BLaER1 (cell line): ENCODE measurements at regions not wholly inside any gene's neighbourhood (a gene's known extent, or its start where the extent isn't known, plus 50 kb on each side); places are given as distances from the start of the nearest gene placed in this dataset.

Experiments used
- H3K27ac ChIP-seq: shearing (Covaris generic); formaldehyde crosslinking; 2 replicates; pipeline ENCODE4 v1.8.1; 2022
- H3K27me3 ChIP-seq: shearing (Covaris generic); formaldehyde crosslinking; 2 replicates; pipeline ENCODE4 v1.8.1; 2022
- H3K36me3 ChIP-seq: shearing (Covaris generic); formaldehyde crosslinking; 2 replicates; pipeline ENCODE4 v1.8.1; 2022
- H3K4me1 ChIP-seq: shearing (Covaris generic); formaldehyde crosslinking; 2 replicates; pipeline ENCODE4 v1.8.1; 2022
- H3K4me2 ChIP-seq: shearing (Covaris generic); formaldehyde crosslinking; 2 replicates; pipeline ENCODE4 v1.8.1; 2022
- H3K4me3 ChIP-seq: shearing (Covaris generic); formaldehyde crosslinking; 2 replicates; pipeline ENCODE4 v1.8.1; 2022
- H3K9ac ChIP-seq: shearing (Covaris generic); formaldehyde crosslinking; 2 replicates; pipeline ENCODE4 v1.8.1; 2022
- H3K9me3 ChIP-seq: shearing (Covaris generic); formaldehyde crosslinking; 2 replicates; pipeline ENCODE4 v1.8.1; 2022
- H4K20me1 ChIP-seq: shearing (Covaris generic); formaldehyde crosslinking; 2 replicates; pipeline ENCODE4 v1.8.1; 2022
- Cebpa-rat ChIP-seq: shearing (Covaris generic); IDR thresholded peaks from 2 replicates; pipeline ENCODE4 v1.8.1; 2022

DNA sequence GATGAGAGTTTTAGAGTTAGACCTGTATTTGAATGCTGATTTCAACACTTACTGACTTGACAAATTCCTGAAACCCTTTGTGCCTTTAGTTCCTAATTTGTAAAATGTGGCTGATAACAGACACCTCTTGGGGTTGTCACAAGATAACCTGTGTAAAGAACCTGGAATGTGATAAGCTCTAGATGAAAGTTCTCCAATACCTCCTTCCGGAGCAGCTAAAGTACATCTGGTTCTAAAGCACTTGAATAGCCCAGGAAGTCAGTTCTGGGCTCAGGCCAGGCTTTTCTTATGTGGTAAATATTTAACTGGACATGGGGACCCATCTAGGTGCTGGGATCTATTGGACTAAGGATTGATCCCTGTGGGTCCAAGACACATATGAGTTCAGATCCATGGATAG, 310.8 kb upstream of the ADAMTSL1 start:
- Histone ChIP-seq H3K27ac (no peak overlapping the region), H3K9me3 (no peaks in the 10 kb centered on the region), H3K4me2 (no peak overlapping the region), H3K4me3 (no peak overlapping the region), H4K20me1 (no peaks in the 10 kb centered on the region), H3K9ac (no peak overlapping the region), H3K4me1 (no peaks in the 10 kb centered on the region), H3K27me3 (no peaks in the 10 kb centered on the region), H3K36me3 (no peaks in the 10 kb centered on the region)
- no peak for TF ChIP-seq Cebpa-rat

DNA sequence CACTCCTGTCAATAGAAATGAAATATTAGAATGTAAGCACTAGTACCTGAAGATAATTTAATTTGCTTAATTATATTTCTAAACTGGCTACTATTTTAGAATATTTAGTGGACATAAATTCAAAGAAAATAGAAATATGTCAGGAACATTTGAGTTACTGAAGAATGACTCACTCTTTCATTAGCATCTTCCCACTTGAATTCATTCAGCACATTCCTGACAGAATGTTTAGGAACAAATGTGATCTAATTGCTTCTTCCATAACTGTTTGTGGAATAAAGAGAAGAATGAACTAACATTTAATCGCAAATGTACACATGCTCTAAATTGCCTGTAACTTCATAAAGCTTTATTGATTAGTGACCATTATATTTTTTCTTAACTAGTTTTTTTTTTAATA, 306.2 kb upstream of the ADAMTSL1 start:
- Histone ChIP-seq H3K27me3 (no peaks in the 10 kb centered on the region), H3K4me1 (no peaks in the 10 kb centered on the region), H4K20me1 (no peaks in the 10 kb centered on the region), H3K4me3 (no peak overlapping the region), H3K27ac (no peak overlapping the region), H3K36me3 (no peaks in the 10 kb centered on the region), H3K9ac (no peak overlapping the region), H3K4me2 (no peak overlapping the region), H3K9me3 (no peaks in the 10 kb centered on the region)
- no peak for TF ChIP-seq Cebpa-rat

DNA sequence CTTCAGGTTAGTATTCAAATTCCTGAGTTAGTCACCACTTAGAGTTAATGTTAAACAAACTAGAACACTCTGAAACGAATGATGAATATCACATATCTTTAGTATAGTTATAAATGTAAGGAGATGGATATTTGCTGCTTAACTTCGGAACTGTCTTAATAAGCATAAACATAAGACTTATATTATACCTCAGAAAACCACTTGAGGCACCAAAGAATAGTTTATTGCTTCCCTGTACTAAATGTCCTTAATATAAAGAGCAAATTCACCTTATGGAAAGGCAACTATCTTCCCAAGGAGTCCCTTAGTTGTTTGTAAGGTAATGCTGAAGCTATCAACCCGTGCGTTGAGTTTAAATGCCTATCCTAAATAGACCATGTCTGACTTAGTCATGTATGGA, 300.0 kb upstream of the ADAMTSL1 start:
- no peaks in the 10 kb centered on the region for H3K9me3 ChIP-seq
- no peak overlapping the region for H3K4me2 ChIP-seq
- no peaks in the 10 kb centered on the region for H3K36me3 ChIP-seq
- no peak overlapping the region for H3K27ac ChIP-seq
- no peaks in the 10 kb centered on the region for H3K4me1 ChIP-seq
- H4K20me1 ChIP-seq: no peaks in the 10 kb centered on the region
- no peak overlapping the region for H3K9ac ChIP-seq
- no peak for TF ChIP-seq Cebpa-rat
- H3K27me3 ChIP-seq: no peaks in the 10 kb centered on the region
- no peak overlapping the region for H3K4me3 ChIP-seq

DNA sequence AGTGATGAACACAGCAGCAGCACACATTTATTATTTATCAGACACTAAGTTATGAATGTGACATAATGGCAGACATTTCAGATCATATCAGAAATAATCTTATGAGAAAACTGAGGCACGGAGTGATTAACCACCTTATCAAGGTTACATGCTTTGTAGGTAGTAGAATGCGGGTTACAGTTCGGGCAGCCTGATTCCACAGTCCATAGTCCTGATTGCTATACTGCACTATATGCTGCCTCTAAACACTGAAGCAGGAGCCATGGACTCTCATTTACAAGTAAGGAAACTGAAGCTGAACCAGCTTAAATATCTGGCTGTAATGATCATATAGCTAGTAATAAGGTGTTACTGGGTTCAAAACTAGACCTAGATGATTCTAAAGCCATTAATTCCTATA, 291.3 kb upstream of the ADAMTSL1 start:
- no peaks in the 10 kb centered on the region for H3K4me1 ChIP-seq
- H3K9ac ChIP-seq: no peak overlapping the region
- no peak overlapping the region for H3K27ac ChIP-seq
- H3K27me3 ChIP-seq: no peaks in the 10 kb centered on the region
- no peaks in the 10 kb centered on the region for H3K36me3 ChIP-seq
- H4K20me1 ChIP-seq: no peaks in the 10 kb centered on the region
- TF ChIP-seq Cebpa-rat: no peak
- H3K4me2 ChIP-seq: no peak overlapping the region
- H3K4me3 ChIP-seq: no peak overlapping the region
- no peaks in the 10 kb centered on the region for H3K9me3 ChIP-seq

DNA sequence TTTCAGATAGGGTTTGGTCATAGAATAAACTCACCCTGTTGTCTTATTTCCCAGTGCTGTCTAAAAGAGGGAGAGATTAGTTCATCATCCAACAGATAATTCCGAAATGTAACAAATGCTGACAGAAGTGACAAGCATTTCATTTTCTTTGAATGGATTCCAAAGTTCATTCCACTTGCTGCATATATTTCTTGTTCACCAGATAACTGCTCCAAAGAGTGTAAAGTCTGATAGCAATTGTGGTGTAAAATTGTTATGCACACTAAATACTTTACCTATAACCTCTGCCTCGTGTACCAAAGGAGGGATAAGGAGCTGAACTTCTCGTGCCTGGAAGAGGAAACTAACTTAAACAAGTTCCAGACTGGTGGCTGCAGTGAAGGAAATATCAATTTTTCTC, 290.0 kb upstream of the ADAMTSL1 start:
- H4K20me1 ChIP-seq: no peaks in the 10 kb centered on the region
- no peak overlapping the region for H3K9ac ChIP-seq
- H3K36me3 ChIP-seq: no peaks in the 10 kb centered on the region
- H3K4me3 ChIP-seq: no peak overlapping the region
- no peak overlapping the region for H3K4me2 ChIP-seq
- TF ChIP-seq Cebpa-rat: no peak
- H3K9me3 ChIP-seq: no peaks in the 10 kb centered on the region
- no peaks in the 10 kb centered on the region for H3K4me1 ChIP-seq
- H3K27me3 ChIP-seq: no peaks in the 10 kb centered on the region
- H3K27ac ChIP-seq: no peak overlapping the region

DNA sequence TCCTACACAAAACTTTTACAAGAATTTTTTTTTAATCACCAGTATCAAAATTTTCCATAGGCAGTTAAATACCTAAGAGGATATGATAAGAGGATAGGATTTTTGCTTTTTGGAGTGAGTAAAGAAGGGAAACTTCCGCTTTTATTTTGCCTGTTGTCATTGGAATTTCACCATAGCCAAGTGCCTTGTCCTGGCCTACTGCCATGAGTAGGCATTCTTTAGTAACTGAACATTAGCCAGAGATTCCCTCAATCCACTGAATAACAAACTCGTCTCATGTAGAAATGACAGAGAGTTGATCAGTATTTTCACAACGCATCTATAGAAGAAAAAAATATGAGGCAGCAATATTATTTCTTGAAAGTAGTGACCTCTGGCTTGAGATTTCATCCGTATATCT, 289.6 kb upstream of the ADAMTSL1 start:
- H3K4me3 ChIP-seq: no peak overlapping the region
- no peaks in the 10 kb centered on the region for H3K4me1 ChIP-seq
- H3K27me3 ChIP-seq: no peaks in the 10 kb centered on the region
- no peaks in the 10 kb centered on the region for H3K9me3 ChIP-seq
- no peak overlapping the region for H3K4me2 ChIP-seq
- no peaks in the 10 kb centered on the region for H3K36me3 ChIP-seq
- H3K27ac ChIP-seq: no peak overlapping the region
- H3K9ac ChIP-seq: no peak overlapping the region
- no peak for TF ChIP-seq Cebpa-rat
- H4K20me1 ChIP-seq: no peaks in the 10 kb centered on the region

DNA sequence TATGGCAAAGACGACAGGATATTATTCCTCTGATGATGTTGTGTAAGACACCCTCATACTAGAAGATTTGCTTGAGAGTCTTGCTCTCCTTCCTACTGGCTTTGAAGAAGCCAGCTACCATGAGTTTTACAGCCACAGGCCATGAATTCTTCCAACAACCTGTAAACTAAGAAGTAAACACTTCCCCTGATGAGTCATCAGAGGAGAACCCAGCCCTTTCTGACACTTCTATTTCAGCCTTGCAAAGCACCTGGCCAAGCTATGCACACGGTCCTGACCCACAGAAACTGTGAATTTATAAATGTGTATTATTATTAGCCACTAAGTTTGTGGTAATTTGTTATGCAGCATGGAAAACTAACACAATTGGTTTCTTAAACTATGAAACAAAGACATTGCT, 288.8 kb upstream of the ADAMTSL1 start:
- Histone ChIP-seq H3K4me3 (no peak overlapping the region), H3K4me2 (no peak overlapping the region), H3K27me3 (no peaks in the 10 kb centered on the region), H3K36me3 (no peaks in the 10 kb centered on the region), H3K9ac (no peak overlapping the region), H3K27ac (no peak overlapping the region), H3K9me3 (no peaks in the 10 kb centered on the region), H3K4me1 (no peaks in the 10 kb centered on the region), H4K20me1 (no peaks in the 10 kb centered on the region)
- TF ChIP-seq Cebpa-rat: no peak

DNA sequence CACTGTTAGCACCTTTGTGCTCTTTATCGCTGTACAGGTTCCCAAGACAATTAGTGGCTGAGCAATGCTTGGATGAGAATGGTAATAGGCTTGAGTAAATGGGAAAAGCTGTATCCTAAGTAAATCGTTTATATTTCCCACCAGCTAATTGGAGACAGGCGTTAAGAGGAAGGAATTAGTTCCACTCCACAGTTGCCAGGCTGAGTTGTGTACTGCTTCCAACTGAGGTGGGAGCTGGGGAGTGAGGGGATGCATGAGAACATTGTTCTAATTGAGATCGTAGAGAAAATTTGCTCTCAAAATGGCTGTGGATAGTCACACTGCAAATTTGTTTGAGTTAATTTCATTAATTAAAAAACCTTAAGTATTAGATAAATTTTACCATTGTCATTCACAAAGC, 285.0 kb upstream of the ADAMTSL1 start:
- Histone ChIP-seq H3K36me3 (no peaks in the 10 kb centered on the region), H4K20me1 (no peaks in the 10 kb centered on the region), H3K4me3 (no peak overlapping the region), H3K27me3 (no peaks in the 10 kb centered on the region), H3K9me3 (no peaks in the 10 kb centered on the region), H3K4me1 (no peaks in the 10 kb centered on the region), H3K4me2 (no peak overlapping the region), H3K9ac (no peak overlapping the region), H3K27ac (no peak overlapping the region)
- no peak for TF ChIP-seq Cebpa-rat

DNA sequence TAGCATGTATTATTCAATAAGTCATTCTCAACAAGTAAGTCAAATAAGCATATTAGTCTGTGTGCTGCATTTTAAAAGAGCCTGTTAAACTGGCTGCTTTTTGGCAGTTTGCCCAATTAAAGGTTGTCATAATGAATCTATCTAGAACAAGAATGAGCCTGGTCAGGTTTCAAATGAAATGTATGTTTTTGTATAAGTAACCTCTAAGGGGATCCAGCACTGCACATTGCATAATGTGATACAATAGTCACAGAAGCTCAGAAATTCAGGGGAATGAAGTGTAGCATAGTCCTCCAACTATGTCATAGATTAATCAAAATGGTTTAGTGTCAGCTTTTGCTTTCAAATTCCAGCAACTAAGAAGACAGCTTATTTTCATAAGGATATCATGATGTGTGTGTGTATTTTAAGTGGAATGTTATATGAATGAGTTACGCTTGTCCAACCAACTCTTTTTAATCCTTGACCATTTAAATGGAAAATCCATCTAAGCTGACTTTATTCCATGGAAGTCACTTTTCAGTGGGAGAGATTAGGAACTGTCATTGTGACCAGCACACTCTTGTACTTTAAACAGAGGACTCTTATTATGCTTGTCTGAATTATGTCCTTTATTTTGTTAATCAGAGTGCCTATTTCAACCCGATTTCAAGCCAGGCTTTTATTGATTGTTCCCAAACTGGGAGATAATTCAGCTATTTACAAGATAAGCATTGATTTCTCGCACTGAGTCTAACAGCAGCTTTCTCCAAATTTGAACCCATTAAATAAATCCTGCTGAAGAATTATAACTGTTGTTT, 283.9 kb upstream of the ADAMTSL1 start:
- H3K9ac ChIP-seq: no peak overlapping the region
- no peak overlapping the region for H3K4me2 ChIP-seq
- H4K20me1 ChIP-seq: no peaks in the 10 kb centered on the region
- H3K4me1 ChIP-seq: no peaks in the 10 kb centered on the region
- no peak for TF ChIP-seq Cebpa-rat
- no peaks in the 10 kb centered on the region for H3K36me3 ChIP-seq
- no peaks in the 10 kb centered on the region for H3K27me3 ChIP-seq
- no peaks in the 10 kb centered on the region for H3K9me3 ChIP-seq
- H3K27ac ChIP-seq: no peak overlapping the region
- no peak overlapping the region for H3K4me3 ChIP-seq

DNA sequence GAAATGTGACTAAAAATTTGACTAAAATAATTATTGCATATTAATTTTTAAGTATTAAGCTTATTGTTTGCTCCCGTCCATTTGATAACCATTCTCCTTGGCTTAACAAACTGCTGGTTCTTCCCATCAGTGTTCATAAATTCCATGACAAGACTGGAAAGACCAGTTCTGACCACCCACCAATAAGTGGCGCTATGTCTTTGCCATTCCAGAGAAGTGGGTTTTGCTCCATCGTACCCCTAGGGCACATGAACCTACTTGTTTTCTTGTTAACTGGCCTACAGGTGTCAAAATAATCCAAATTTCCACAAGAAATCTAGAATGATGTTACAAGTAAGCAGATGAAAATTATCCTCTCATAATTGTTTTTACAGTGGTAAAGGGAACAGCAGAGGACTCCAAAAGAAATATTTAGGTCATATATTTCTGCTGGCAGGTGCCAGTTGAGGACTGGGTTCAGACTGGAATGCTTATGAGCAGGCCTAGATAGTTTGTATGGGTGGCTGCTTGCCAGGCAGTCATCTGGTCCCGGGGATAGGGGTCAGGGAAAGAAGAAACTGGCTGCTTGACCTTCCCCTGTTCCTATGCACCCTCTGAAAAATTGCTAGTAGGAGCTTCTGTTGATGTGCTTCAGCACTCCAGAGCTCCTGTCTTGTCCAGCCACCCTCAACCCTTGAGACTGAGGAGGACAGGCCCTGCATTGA, 283.1 kb upstream of the ADAMTSL1 start:
- no peak for TF ChIP-seq Cebpa-rat
- Histone ChIP-seq H3K9me3 (no peaks in the 10 kb centered on the region), H3K27me3 (no peaks in the 10 kb centered on the region), H3K36me3 (no peaks in the 10 kb centered on the region), H3K4me1 (no peaks in the 10 kb centered on the region), H4K20me1 (no peaks in the 10 kb centered on the region), H3K4me3 (no peak overlapping the region), H3K4me2 (no peak overlapping the region), H3K27ac (no peak overlapping the region), H3K9ac (no peak overlapping the region)
